Adrenal gland (tissue), 5 donors: ENCODE measurements at regions not wholly inside any gene's neighbourhood (a gene's known extent, or its start where the extent isn't known, plus 50 kb on each side); places are given as distances from the start of the nearest gene placed in this dataset.

Experiments
- CTCF ChIP-seq, 6 experiments: fragments of 450-650 bp in 4 of 6; fragments of 200-600 bp in 2 of 6; sonication (generic) in 1 of 6; IDR thresholded peaks; 1 replicate in 5 of 6; 2 replicates in 1 of 6; pipeline versions ENCODE4 v1.5.1 to v1.8.0; 2016 to 2021; ENCODE audit warnings: antibody characterized with exemption in 6 of 6, mild to moderate bottlenecking in 2 of 6, moderate library complexity in 1 of 6
- POLR2A ChIP-seq, 2 donors: fragments of 450-650 bp; IDR thresholded peaks; one replicate each; pipeline ENCODE4 v1.6.1; 2017; ENCODE audit warnings: antibody characterized with exemption in 2 of 2, mild to moderate bottlenecking in 2 of 2, moderate library complexity in 1 of 2
- donor health status: DM: no; HTN: no; CAD: no.

DNA sequence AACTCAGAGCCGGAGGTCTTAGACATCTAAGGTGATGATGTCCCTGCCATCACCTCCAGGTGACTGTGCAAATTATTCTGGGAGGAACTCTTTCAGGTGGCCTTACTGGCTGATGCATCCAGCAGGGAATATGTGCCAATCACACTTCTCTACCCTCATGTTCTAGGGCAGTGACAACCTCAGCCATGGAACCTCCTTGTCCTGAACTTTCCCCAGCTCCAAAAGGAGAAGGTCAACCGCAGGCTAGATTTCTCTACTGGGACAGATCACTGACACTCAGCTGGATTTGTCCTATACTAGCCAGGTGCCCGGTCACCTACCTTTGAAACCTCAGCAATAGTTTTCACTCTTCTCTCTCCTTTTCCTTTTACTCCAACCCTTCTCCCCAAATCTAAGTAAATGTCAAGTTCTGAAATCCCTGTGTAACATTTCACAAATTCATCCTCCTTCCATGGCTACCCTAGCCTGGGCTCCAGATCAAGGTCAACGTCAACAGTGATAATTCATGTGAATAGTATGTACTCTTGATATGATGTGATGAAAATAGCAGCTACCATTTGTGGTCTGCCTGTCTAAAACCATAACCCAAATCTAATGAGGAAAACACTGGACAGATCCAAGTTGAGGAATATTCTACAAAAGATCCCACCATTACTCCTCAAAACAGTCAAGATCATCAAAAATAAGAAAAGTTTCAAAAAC lies 115.0 kb upstream of the EGLN3 start:
- TF ChIP-seq CTCF (IDR thresholded peaks at IDR 0.05) (no peak), POLR2A (IDR thresholded peaks at IDR 0.05) (no peak)
